ENCODE measurements at regions not wholly inside any gene's neighbourhood (a gene's known extent, or its start where the extent isn't known, plus 50 kb on each side); places are given as distances from the start of the nearest gene placed in this dataset.
"Not testable (repeated sequence)": the region's sequence is repeated elsewhere in the genome, so short reads cannot be mapped to it uniquely, and the experiment has no call there.

DNA sequence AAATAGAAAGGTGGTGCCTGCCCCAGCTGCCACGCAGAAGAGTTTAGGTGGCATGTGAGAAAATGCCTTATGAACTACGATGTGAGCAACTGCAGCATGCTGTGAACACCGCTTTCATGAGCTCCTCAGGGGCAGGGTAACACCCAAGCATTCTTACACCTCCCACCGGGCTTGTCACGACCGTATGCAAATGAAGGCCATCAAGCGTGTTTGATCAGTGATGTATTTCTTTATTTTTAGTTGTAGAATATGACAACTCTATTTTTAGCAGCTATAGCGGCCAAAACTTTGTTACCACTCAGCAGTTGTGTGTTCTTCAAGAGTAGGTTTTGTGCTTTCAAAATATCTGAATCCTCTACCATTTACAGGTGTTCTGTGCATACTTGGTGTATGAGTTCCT lies 58.1 kb upstream of the SAMD11 start:
- in situ Hi-C loops (cut with HindIII; ENCODE audit: low pct_unique_long_range_greater_than_20kb, low sequenced_read_pairs); DNase-seq (ENCODE audit: low read depth): not testable (repeated sequence)

- DNase-seq (ENCODE audit: low read depth): no peak
- in situ Hi-C loops (cut with HindIII; ENCODE audit: low pct_unique_long_range_greater_than_20kb, low sequenced_read_pairs): no loop called here
Measured at GRCh38 chr1:866095-866494, 57.6 kb upstream of the SAMD11 start.

GRCh38 chr1:866631-867299 lies 57.0 kb upstream of the SAMD11 start:
- DNase-seq (ENCODE audit: low read depth); in situ Hi-C loops (cut with HindIII; ENCODE audit: low pct_unique_long_range_greater_than_20kb, low sequenced_read_pairs): not testable (repeated sequence)

DNA sequence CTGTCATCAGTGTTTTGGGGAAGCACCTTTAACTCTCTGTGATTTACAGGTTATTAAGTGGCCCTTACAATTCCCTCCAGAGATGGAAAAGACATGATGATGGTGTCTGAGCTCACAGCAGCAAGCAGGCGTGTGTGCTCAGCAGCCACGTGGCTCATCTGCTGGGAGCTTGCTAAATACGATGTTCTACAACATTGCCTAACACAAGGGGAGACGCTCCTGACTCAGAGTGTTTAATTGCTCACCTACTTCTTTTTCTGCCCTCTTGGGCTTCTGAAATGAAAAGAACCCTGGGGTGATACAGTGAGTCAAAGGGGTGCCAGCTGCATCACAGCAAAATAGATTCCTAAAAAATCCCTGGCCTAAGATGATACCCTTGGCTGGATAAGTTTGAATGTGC lies 56.2 kb upstream of the SAMD11 start:
- DNase-seq (ENCODE audit: low read depth); in situ Hi-C loops (cut with HindIII; ENCODE audit: low pct_unique_long_range_greater_than_20kb, low sequenced_read_pairs): not testable (repeated sequence)

- DNase-seq (ENCODE audit: low read depth): peak; percentile 47
- in situ Hi-C loops (cut with HindIII; ENCODE audit: low pct_unique_long_range_greater_than_20kb, low sequenced_read_pairs): no loop called here
Measured at GRCh38 chr1:869499-870244, 54.1 kb upstream of the SAMD11 start.

All from Caki2 (cell line).